ENCODE measurements at regions not wholly inside any gene's neighbourhood (a gene's known extent, or its start where the extent isn't known, plus 50 kb on each side); places are given as distances from the start of the nearest gene placed in this dataset.
A peak's percentile ranks its signal among the peaks of the same experiment; 100 is the strongest.
"Not testable (repeated sequence)": the region's sequence is repeated elsewhere in the genome, so short reads cannot be mapped to it uniquely, and the experiment has no call there.

GRCh38 chrX:66912417-66912816 is 273.5 kb upstream of the EDA2R start:
- no peak for DNase-seq (ENCODE audit: low spot score)

- no peak for DNase-seq (ENCODE audit: low spot score)
Observed at GRCh38 chrX:66902081-66902480, 263.2 kb upstream of the EDA2R start.

- DNase-seq (ENCODE audit: low spot score) = no peak
Observed at GRCh38 chrX:66900886-66901285, 262.0 kb upstream of the EDA2R start.

GRCh38 chrX:66892004-66892403 is 253.1 kb upstream of the EDA2R start:
- DNase-seq (ENCODE audit: low spot score) = no peak

GRCh38 chrX:66889418-66889817 is 250.5 kb upstream of the EDA2R start:
- DNase-seq (ENCODE audit: low spot score) = no peak

- no peak for DNase-seq (ENCODE audit: low spot score)
Observed at GRCh38 chrX:66882101-66882500, 243.2 kb upstream of the EDA2R start.

- no peak for DNase-seq (ENCODE audit: low spot score)
Observed at GRCh38 chrX:66876776-66877175, 237.9 kb upstream of the EDA2R start.

GRCh38 chrX:66872771-66873170 is 233.9 kb upstream of the EDA2R start:
- DNase-seq (ENCODE audit: low spot score) = no peak

GRCh38 chrX:66863721-66864120 is 224.8 kb upstream of the EDA2R start:
- no peak for DNase-seq (ENCODE audit: low spot score)

GRCh38 chrX:66833426-66833825 is 194.5 kb upstream of the EDA2R start:
- DNase-seq (ENCODE audit: low spot score) = no peak

- no peak for DNase-seq (ENCODE audit: low spot score)
Observed at GRCh38 chrX:66815227-66815626, 176.3 kb upstream of the EDA2R start.

- DNase-seq (ENCODE audit: low spot score) = not testable (repeated sequence)
Observed at GRCh38 chrX:66794514-66794913, 155.6 kb upstream of the EDA2R start.

GRCh38 chrX:66766318-66766717 is 127.4 kb upstream of the EDA2R start:
- no peak for DNase-seq (ENCODE audit: low spot score)

GRCh38 chrX:66760651-66761050 is 121.8 kb upstream of the EDA2R start:
- DNase-seq (ENCODE audit: low spot score) = peak; percentile 9

GRCh38 chrX:66756717-66757116 is 117.8 kb upstream of the EDA2R start:
- DNase-seq (ENCODE audit: low spot score) = no peak

GRCh38 chrX:66751136-66751782 is 112.4 kb upstream of the EDA2R start:
- DNase-seq (ENCODE audit: low spot score) = no peak

- DNase-seq (ENCODE audit: low spot score) = not testable (repeated sequence)
Observed at GRCh38 chrX:66744519-66744918, 105.6 kb upstream of the EDA2R start.

- peak; percentile 47 for DNase-seq (ENCODE audit: low spot score)
Observed at GRCh38 chrX:66731398-66731797, 92.5 kb upstream of the EDA2R start.

- DNase-seq (ENCODE audit: low spot score) = peak; percentile 35
Observed at GRCh38 chrX:66728818-66729271, 90.0 kb upstream of the EDA2R start.

GRCh38 chrX:66717926-66718325 is 79.0 kb upstream of the EDA2R start:
- DNase-seq (ENCODE audit: low spot score) = no peak

GRCh38 chrX:66698273-66699204 is 59.7 kb upstream of the EDA2R start:
- DNase-seq (ENCODE audit: low spot score) = no peak

- not testable (repeated sequence) for DNase-seq (ENCODE audit: low spot score)
Observed at GRCh38 chrX:66692512-66692911, 53.6 kb upstream of the EDA2R start.

All from NAMALWA (cell line).